Immature natural killer cell (primary cell): ENCODE measurements at regions not wholly inside any gene's neighbourhood (a gene's known extent, or its start where the extent isn't known, plus 50 kb on each side); places are given as distances from the start of the nearest gene placed in this dataset.
"Not testable (repeated sequence)": the region's sequence is repeated elsewhere in the genome, so short reads cannot be mapped to it uniquely, and the experiment has no call there.

ENCODE experiments used
- DNase-seq, 3 donors: peaks; one replicate each; pipeline ENCODE4 v3.0.0; 2022; ENCODE audit warnings: mixed read lengths in 1 of 3
- H3K27ac Mint-ChIP-seq, 6 donors: one replicate each; pipeline ENCODE4 v1.8.0; 2020; ENCODE audit warnings: mixed read lengths in 6 of 6, mild to moderate bottlenecking in 5 of 6, inconsistent platforms in 4 of 6, moderate library complexity in 3 of 6
- H3K27me3 Mint-ChIP-seq, 3 donors: one replicate each; pipeline ENCODE4 v1.8.0; 2020 to 2021; ENCODE audit warnings: low read depth in 3 of 3, mild to moderate bottlenecking in 3 of 3, mixed read lengths in 3 of 3, moderate library complexity in 3 of 3, inconsistent platforms in 1 of 3
- H3K36me3 Mint-ChIP-seq, 3 donors: one replicate each; pipeline ENCODE4 v1.8.0; 2020; ENCODE audit warnings: mixed read lengths in 3 of 3, inconsistent platforms in 2 of 3, mild to moderate bottlenecking in 2 of 3
- H3K4me1 Mint-ChIP-seq, 2 donors: one replicate each; pipeline ENCODE4 v1.8.0; 2020; ENCODE audit warnings: inconsistent platforms in 2 of 2, mild to moderate bottlenecking in 2 of 2, mixed read lengths in 2 of 2, moderate library complexity in 1 of 2
- H3K4me3 Mint-ChIP-seq, 5 donors: one replicate each; pipeline ENCODE4 v1.8.0; 2020; ENCODE audit warnings: mild to moderate bottlenecking in 5 of 5, mixed read lengths in 5 of 5, inconsistent platforms in 3 of 5, moderate library complexity in 3 of 5
- H3K9me3 Mint-ChIP-seq, 6 donors: one replicate each; pipeline ENCODE4 v1.8.0; 2020; ENCODE audit warnings: mild to moderate bottlenecking in 6 of 6, mixed read lengths in 6 of 6, inconsistent platforms in 4 of 6, moderate library complexity in 3 of 6

DNA sequence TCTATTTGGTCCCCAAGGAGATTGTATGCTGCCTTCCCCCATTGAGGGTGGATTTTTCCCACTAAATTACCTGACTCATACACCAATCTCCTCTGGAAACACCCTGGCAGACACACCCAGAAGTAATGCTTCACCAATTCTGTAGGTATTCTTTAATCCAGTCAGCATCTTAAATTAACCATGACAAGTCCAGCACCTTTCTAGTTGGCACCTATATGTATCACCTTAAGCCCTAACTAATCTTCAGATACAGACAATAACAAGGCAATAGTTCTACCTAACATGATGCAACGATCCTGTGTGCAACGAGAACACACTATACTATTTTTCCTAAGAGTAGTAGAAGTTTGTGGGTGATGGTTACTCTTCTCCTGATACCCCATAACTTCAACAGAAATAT lies 473.3 kb upstream of the NPAP1 start:
- not testable (repeated sequence) for H3K36me3 Mint-ChIP-seq, H3K27ac Mint-ChIP-seq, H3K27me3 Mint-ChIP-seq, DNase-seq, H3K4me3 Mint-ChIP-seq, H3K4me1 Mint-ChIP-seq
- peaks cover 0 to 13% (median 4%) of the 10 kb centered on the region in 6 donors for H3K9me3 Mint-ChIP-seq

DNA sequence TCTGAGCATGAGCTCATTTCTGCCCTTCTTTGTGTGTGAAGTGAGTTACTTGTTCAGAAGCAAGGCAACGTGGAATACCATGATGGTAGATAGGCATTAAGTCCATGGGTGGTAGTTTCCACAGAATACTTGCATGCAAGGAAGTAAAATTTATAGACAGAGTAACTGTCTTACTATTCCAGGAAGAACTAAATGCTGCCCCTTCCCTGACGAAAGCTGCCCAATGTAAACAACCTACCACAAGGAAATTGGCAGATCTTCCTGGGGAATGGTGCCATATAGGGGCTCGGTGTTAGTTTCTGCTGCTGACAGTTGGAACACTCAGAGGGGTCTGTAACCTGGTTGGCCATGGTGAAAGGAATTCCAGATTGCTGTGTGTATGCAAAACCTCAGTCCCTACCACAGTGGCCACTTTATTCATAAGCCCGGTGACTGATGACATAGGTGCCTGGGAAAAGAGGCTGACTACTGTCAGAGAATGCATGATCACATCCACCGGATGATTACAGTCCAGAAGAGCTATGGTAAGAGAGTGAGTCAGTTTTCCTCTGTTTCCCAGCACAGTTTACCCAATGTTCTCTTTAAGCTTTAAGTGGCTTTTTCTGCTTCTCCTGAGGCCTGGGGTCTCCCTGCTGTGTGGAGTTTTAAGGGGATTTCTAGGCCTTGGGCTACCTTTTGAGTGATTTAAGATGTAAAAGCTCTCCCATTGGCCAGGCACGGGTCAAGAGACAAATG lies 463.7 kb upstream of the NPAP1 start:
- H3K4me1 Mint-ChIP-seq, H3K27me3 Mint-ChIP-seq, H3K4me3 Mint-ChIP-seq, DNase-seq, H3K27ac Mint-ChIP-seq, H3K36me3 Mint-ChIP-seq: not testable (repeated sequence)
- H3K9me3 Mint-ChIP-seq: peaks cover 0 to 12% (median 9%) of the 10 kb centered on the region in 6 donors

DNA sequence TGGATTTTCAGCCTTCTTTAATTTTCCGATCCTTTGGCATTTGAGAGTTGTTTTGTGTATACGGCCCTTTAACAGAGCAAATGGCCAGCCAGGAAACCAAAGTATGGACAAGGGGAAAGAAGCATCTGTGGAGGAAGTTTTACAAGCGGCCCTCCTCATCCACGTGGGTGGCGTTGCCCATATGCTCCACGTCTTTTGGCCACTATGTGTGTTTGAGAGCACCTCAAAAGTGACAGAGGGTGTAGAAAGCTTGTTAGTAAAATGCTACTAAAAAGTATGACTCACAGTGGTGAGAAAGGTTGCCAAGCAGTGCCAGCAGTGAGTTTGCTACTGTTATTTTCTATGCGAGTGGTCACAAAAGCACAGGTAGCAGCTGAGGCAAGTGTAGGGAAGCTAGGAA lies 451.8 kb upstream of the NPAP1 start:
- no peak for DNase-seq
- Mint-ChIP-seq H3K27ac (no peak overlapping the region), H3K36me3 (no peaks in the 10 kb centered on the region), H3K9me3 (peaks cover 3 to 53% (median 12%) of the 10 kb centered on the region in 6 donors), H3K4me3 (no peak overlapping the region), H3K4me1 (no peaks in the 10 kb centered on the region), H3K27me3 (peaks cover 0 to 3% (median 0%) of the 10 kb centered on the region in 3 donors)

DNA sequence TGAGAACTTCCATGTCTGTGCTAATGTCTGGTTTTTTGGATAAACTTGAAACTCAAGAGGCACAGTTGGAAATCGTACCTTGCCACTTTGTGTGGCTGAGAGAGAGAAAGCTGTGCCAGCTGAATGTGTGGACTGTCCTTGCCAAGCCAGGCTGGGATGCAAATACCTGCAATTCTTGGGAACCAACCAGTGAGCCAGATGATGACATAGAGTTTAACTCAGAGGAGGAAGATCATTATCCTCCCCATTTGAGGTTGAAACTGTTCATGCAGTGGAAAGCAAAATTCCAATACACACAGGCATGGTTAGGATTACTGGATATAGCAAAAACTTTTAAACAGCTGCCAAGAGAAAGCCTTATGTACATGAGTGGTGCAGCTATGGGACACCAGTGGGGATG lies 451.4 kb upstream of the NPAP1 start:
- Mint-ChIP-seq H3K27me3 (peaks cover 0 to 3% (median 1%) of the 10 kb centered on the region in 3 donors), H3K9me3 (peaks cover 3 to 56% (median 13%) of the 10 kb centered on the region in 6 donors), H3K4me3 (no peak overlapping the region), H3K4me1 (no peaks in the 10 kb centered on the region), H3K27ac (no peak overlapping the region), H3K36me3 (no peaks in the 10 kb centered on the region)
- no peak for DNase-seq

DNA sequence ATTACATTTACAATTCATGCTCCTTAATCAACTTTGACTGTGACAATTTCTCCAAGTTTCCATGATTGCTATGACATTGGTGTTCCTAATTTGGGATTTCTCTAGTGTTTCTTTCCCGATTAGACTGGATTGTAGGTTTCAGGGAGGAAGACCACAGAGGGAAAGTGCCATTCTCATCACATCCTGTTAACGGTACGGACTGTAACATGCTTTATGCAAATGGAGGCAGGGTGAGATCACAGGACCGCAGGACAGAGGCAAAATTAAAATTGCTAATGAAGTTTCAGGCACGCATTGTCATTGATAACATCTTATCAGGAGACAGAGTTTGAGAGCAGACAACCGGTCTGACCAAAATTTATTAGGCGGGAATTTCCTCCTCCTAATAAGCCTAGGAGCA lies 446.7 kb upstream of the NPAP1 start:
- not testable (repeated sequence) for H3K4me3 Mint-ChIP-seq, H3K27ac Mint-ChIP-seq, H3K4me1 Mint-ChIP-seq, DNase-seq, H3K27me3 Mint-ChIP-seq, H3K36me3 Mint-ChIP-seq
- H3K9me3 Mint-ChIP-seq: peaks cover 0 to 42% (median 14%) of the 10 kb centered on the region in 6 donors

DNA sequence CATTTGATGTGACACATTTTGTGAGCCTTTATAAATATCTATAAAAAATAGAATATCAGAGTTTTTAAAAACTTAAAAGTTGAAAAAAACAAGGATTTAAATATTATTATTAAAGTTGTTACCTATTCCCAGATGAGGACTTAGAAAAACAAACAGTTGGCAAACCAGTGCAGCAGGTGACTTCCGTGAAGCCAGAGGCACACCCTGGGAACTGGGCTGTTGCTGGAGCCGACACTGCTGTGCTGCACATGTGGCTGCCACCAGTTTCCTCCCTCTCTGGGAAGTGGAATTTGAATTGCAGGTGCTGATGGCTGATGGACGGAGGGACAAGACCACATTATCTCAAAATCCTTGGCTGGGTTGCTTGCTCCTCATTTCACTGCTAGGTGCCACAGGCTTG lies 442.4 kb upstream of the NPAP1 start:
- H3K27ac Mint-ChIP-seq, DNase-seq, H3K4me1 Mint-ChIP-seq, H3K27me3 Mint-ChIP-seq, H3K36me3 Mint-ChIP-seq, H3K4me3 Mint-ChIP-seq: not testable (repeated sequence)
- peaks cover 2 to 21% (median 14%) of the 10 kb centered on the region in 6 donors for H3K9me3 Mint-ChIP-seq

DNA sequence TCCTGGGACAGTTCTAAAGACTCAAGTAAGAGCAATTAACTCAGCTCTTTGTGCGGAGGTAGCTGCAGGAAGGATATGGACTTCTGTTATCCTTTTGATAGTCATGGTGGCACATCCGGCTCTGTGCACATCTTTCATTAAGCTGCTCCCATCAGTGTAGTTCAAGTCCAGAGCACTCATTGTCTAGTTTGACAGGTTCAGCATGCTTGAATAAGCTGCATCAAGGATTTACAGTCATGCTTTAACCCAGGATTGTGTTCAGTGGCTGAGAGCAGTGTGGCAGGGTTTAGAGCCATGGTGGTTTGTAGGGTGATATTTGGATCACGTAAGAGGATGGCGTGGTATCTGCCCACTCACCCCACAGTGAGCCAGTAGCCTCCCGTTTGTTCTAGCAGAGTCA lies 435.0 kb upstream of the NPAP1 start:
- H3K4me1 Mint-ChIP-seq, H3K27ac Mint-ChIP-seq, H3K4me3 Mint-ChIP-seq, DNase-seq, H3K36me3 Mint-ChIP-seq, H3K27me3 Mint-ChIP-seq: not testable (repeated sequence)
- H3K9me3 Mint-ChIP-seq: peaks cover 0 to 26% (median 4%) of the 10 kb centered on the region in 6 donors

DNA sequence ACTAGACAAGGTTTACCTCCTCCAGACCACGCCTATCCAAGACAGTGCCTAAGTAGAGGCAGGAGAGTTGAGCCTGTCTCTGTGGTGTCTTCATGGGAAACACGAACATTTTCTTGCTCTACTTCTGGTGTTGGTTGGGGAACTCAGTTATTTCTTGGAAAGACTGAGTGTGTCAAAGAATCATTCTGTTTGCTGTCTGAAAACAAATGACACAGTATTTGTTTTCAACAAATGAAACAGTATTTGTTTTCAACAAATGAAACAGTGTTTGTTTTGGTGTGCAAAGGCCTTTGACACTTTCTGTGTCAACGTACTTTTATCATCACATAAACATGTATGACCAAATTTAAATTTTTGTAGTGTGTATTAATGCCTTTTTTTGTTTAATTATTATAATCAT lies 416.5 kb upstream of the NPAP1 start:
- not testable (repeated sequence) for H3K27ac Mint-ChIP-seq

DNA sequence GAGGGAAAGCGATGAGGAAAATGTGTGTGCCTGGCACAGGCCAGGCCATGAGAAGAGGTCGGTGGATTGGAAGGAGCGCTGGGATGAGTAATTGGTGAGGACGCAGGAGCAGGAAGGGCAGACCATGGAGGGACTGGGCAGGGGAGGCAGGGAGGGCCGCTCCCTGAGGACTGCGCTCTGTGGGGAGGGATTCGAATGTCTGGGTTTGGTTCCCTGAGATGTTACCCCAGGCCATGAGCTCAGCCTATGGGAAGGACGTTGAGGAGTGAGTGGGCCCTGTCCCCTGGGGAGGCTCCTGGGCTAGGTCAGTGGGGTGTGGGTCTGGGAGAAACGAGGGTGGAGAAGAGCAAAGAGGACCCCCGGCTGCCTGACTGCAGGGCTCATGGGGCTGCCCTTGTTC lies 415.2 kb upstream of the NPAP1 start:
- not testable (repeated sequence) for DNase-seq, H3K27me3 Mint-ChIP-seq, H3K27ac Mint-ChIP-seq, H3K4me1 Mint-ChIP-seq, H3K36me3 Mint-ChIP-seq, H3K4me3 Mint-ChIP-seq
- peaks cover 0 to 25% (median 6%) of the 10 kb centered on the region in 6 donors for H3K9me3 Mint-ChIP-seq

More for the DNA sequence above, 416.5 kb upstream of the NPAP1 start:
- H3K9me3 Mint-ChIP-seq: peaks cover 7 to 28% (median 10%) of the 10 kb centered on the region in 6 donors
- not testable (repeated sequence) for H3K4me1 Mint-ChIP-seq, H3K27me3 Mint-ChIP-seq, H3K36me3 Mint-ChIP-seq, DNase-seq, H3K4me3 Mint-ChIP-seq

DNA sequence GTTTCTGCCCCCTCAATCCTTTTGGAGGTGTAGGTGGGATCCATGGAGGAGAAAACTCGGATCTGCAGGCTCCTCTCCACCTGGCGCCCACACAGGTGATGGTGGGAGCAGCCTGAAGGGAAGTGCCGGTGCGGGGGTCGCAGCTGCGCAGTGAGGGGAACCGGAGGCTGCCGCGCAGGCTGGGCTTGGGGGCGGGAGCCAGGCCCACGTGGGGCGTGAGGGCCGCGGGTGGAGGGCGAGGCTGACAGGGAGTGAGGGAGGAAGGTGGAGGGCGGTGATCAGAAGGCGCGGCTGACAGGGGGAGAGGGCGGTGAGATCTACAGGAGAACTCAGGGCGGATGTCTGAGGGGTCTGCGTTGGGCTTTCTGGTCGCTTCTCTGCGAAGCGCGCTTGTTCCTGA lies 414.7 kb upstream of the NPAP1 start:
- not testable (repeated sequence) for H3K4me3 Mint-ChIP-seq, H3K36me3 Mint-ChIP-seq, DNase-seq, H3K4me1 Mint-ChIP-seq, H3K27ac Mint-ChIP-seq, H3K27me3 Mint-ChIP-seq
- peaks cover 0 to 29% (median 9%) of the 10 kb centered on the region in 6 donors for H3K9me3 Mint-ChIP-seq

DNA sequence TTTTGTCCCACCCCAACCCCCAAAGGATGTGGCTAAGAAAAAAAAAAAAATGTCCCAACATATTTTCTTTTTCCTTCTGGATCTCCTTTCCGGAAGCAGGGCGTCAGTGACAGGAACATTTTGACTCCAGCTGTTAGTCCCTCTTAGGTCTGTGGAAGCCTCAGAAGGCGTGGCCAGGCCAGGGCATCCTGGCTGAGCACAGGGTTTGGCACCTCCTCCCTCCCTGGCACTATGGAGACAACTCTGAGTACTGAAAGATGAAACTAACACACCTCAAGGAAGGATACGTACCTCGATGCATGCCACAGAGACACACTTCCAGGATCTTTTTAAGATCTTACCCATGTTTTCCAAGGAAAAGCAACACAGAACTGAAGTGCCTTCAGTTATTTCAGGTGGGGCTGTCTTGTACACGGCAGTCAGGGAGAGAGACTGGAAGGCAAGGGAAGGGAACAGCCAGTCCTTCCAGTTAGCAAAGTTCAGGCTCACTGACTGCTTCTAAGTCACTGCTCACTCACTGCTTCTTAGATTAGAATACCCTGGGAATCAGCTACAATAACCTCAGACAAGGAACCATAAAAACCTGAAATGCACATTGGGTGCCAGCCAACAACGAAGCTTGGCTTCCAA lies 406.9 kb upstream of the NPAP1 start:
- H3K9me3 Mint-ChIP-seq: peaks cover 5 to 36% (median 27%) of the 10 kb centered on the region in 6 donors
- H3K27me3 Mint-ChIP-seq, H3K27ac Mint-ChIP-seq, H3K4me1 Mint-ChIP-seq, H3K4me3 Mint-ChIP-seq, H3K36me3 Mint-ChIP-seq, DNase-seq: not testable (repeated sequence)

DNA sequence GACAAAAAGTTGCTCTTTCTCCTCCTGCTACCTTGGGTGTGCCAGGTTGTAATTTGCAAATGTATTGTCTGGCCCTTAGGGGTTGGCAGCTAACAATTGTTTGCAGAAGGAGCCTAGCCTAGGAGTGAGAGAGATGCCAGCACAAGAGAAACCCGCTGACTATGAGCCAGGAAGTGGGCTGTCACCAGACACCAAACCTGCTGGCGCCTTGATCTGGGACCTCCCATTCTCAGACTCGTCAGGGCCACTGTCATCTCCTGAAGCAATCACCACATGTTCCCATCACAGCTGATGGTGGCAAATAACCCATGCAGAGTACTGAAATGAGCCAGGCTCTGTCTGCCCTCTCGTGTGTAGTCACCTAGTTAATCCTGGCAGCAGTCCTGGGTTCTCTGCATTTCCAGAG lies 406.4 kb upstream of the NPAP1 start:
- DNase-seq: no peak
- Mint-ChIP-seq H3K4me1 (no peaks in the 10 kb centered on the region), H3K9me3 (peaks cover 5 to 36% (median 27%) of the 10 kb centered on the region in 6 donors), H3K4me3 (no peak overlapping the region), H3K36me3 (no peaks in the 10 kb centered on the region), H3K27ac (no peak overlapping the region), H3K27me3 (peaks cover 0 to 7% (median 2%) of the 10 kb centered on the region in 3 donors)

DNA sequence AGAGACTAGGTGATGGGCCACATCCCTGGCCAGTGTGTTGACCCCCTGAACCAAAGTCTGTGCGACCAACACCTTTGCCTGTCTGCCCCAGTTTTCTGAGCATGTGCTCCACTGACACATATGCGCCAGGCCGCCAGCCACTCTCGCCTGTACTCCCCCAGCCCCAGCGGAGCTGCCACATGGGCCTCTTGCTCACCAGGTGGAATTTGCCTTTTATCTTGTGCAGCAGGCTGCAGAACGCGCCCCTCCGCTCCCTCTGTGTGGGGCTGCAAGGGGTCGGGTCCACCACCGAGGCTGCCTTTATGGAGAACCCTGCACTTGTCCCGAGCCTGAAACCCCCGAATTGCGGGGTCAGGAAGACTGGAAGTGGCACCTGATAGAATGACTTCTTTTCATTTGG lies 405.7 kb upstream of the NPAP1 start:
- Mint-ChIP-seq H3K4me1 (no peaks in the 10 kb centered on the region), H3K27ac (no peak overlapping the region), H3K27me3 (peaks cover 0 to 3% (median 2%) of the 10 kb centered on the region in 3 donors), H3K36me3 (no peaks in the 10 kb centered on the region), H3K9me3 (peaks cover 5 to 30% (median 22%) of the 10 kb centered on the region in 6 donors), H3K4me3 (no peak overlapping the region)
- no peak for DNase-seq

DNA sequence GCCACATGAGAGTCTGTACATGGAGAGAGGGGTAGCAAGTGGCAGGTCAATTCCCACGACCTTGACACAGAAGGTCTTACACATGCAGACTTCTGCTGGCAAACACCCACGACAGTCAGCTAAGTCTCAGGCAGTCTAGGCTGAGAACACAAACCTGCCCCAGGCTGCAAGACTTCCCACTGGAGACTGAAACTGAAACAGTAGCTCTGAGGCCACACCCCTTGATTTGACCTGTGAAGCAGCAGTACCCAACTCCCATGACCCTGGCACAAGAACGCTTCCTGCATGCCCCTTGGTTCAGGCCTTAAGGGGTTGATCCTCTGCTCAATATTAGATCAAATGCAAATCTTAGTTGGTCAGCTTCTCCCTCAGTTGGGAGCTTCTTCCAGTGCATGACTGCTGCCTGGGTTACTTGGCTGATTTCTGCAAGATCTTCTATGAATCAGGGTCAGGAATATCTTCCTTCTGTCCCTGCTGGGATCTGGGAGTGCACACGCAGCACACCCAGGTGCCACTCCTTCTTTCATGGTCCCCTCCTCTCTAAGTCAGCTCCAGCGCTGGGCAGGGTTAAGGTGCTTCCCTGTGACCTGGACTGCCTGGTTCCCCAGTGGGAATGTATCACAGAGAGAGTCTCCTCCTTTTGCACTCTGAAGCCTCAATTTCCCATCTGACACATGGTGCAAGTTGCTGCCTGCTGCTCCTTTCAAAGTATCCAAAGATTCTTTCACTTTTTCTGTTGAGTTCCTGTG lies 403.9 kb upstream of the NPAP1 start:
- H3K4me3 Mint-ChIP-seq, H3K36me3 Mint-ChIP-seq, H3K4me1 Mint-ChIP-seq, H3K27me3 Mint-ChIP-seq, H3K27ac Mint-ChIP-seq, DNase-seq: not testable (repeated sequence)
- H3K9me3 Mint-ChIP-seq: peaks cover 5 to 26% (median 17%) of the 10 kb centered on the region in 6 donors
